Fibroblast of skin of abdomen (primary cell): ENCODE measurements at regions not wholly inside any gene's neighbourhood (a gene's known extent, or its start where the extent isn't known, plus 50 kb on each side); places are given as distances from the start of the nearest gene placed in this dataset.

ENCODE experiments used
- DNase-seq: peaks from one replicate; pipeline ENCODE4 v3.0.0-alpha.2; 2013

DNA sequence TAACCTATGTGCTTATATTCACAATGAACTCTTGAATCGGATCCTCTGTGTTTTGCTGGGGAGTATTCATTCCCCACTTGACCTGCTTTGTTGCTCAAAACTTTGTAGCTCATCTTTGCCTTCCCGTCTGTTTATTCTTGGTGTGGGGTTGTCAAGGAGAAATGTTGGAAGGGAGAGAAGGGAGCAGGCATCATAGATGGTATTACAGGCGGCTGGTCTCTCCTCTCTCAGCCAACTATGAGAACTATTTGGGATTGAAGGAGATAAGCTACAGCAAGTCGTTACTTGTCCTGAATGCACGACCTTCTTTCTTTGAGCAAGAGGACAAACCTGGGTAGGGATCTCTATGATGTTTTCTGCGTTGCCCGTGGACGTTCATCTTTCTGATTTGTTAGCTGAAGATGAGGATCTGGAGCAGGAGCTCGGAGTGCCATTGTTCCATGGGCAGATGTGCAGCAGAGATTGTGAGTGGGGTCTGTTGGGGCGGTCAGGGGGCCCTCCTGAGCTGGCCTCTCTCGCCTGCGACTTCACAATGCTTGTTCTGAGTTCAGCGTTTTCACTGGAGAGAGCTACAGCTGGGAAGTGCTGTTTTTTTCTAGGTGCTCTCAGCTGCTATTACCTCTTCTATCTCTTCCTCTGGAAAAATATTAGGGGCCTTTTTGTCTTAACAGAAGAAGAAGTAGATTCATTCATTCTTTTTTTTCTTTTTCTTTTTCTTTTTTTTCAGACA, 126.9 kb upstream of the KLF6 start:
- no peak for DNase-seq

GRCh38 chr10:3911241-3911640, 126.2 kb upstream of the KLF6 start:
- DNase-seq: no peak

GRCh38 chr10:3909339-3909738, 124.3 kb upstream of the KLF6 start:
- DNase-seq: no peak

- no peak for DNase-seq
Measured at GRCh38 chr10:3908183-3908582, 123.2 kb upstream of the KLF6 start.

- DNase-seq: no peak
Measured at GRCh38 chr10:3907514-3907913, 122.5 kb upstream of the KLF6 start.

- no peak for DNase-seq
Measured at GRCh38 chr10:3906511-3907111, 121.6 kb upstream of the KLF6 start.

- no peak for DNase-seq
Measured at GRCh38 chr10:3904419-3904960, 119.5 kb upstream of the KLF6 start.

DNA sequence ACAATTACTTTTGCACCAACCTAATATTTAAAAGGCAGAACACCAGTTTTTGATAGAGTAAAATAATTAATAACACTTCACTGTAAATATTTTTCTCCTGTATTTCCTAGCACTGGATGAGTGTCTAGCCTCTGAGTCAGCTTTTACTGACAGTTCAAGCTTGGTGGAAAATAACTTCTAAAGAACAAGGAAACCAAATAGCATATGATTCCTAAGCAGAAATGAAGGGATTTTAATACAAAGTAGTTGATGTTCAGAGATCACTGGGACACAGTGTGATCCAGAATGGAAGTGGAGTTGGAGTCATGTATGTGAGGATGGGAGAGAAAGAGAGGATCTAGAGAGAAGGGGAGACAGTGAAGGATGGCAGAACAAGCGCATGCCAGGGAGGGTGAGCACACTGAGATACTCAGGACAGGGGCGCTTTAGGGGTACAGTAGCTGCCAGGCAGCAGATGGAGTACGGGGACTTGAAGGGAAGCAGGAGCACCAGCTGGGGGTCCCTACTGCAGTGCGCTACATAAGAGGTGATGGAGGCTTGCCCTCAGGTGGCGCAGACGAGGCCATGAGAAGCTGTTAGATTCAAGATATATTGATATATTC, 117.9 kb upstream of the KLF6 start:
- peak; percentile 71 for DNase-seq

DNA sequence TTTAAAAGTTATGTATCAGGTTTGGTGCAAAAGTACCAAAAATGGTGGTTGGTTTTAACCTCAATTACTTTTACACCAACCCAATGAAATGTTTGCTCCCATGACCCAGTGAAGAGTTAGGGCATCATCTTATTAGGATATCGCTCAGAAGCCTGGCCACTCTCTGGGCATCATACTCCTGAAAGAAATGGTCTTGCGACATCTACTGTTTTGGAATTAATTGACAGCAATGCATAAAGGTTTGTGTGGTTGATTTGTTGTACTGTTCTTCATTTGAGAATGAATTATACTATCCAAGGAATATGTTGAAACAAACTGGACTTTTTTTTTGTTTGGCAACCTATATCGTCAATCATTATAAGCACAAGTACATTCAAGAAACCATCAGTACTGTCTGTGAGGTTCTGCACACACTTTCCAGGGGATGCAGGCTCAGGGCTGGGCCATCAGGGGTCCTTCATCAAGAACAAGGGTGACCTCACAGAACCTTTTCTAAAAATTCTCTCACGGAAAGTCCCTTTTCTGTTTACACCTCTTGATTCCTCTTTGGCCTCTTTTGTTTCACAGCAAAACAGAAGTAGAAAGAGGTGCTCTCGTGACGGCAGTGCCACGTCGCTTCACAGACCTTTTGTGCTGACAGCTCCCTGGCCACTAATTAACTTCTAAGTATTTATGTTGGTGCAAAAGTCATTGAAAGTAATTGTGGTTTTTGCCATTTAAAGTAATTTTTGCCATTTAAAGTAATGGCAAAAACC, 117.2 kb upstream of the KLF6 start:
- peak; percentile 59 for DNase-seq

DNA sequence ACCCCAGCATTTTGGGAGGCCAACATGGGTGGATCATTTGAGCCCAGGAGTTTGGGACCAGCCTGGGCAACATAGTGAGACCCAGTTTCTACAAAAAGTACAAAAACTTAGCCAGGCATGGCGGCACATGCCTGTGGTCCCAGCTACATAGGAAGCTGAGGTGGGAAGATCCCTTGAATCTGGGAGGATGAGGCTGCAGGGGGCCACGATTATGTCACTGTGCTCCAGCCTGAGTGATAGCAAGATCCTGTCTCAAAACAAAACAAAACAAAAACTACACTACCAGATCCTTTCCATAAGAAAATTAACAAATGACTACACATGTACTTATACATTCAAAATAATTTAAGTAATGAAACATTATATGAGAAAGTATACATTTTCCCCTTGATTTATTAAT, 116.4 kb upstream of the KLF6 start:
- no peak for DNase-seq

DNA sequence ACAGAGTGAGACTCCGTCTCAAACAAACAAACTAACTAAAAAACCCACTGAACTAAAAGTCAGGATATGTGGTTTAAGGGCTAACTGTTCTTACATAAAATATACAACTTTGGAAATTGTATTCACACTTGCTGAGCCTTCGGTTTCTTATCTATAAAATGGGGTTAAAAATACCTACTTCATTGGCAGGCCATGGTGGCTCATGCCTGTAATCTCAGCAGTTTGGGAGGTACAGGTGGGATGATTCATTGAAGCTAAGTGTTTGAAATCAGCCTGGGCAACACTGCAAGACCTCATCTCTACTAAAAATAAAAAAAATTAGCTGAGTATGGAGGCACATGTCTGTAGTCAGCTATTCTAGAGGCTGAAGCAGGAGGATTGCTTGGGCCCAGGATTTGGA, 115.4 kb upstream of the KLF6 start:
- no peak for DNase-seq

DNA sequence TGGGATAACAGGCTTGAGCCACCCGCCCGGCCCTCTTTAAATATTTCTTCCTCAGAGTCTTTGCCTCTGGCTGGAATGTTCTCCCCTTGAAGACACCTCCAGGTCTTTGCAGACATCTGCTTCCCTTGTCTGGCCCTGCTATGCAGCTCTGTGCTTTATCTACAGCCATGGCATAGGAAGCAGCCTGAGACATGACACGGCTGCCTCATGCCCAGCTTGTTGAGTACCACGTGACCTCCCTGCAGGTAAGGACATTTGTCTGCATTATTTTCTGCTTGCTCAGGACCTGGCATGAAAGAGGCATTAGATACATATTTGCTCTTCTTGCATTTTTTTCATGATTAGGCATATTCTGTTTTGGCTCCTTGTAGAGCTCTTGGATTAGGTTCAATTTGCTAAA, 113.8 kb upstream of the KLF6 start:
- DNase-seq: no peak

- peak; percentile 60 for DNase-seq
Measured at GRCh38 chr10:3897156-3897555, 112.1 kb upstream of the KLF6 start.

DNA sequence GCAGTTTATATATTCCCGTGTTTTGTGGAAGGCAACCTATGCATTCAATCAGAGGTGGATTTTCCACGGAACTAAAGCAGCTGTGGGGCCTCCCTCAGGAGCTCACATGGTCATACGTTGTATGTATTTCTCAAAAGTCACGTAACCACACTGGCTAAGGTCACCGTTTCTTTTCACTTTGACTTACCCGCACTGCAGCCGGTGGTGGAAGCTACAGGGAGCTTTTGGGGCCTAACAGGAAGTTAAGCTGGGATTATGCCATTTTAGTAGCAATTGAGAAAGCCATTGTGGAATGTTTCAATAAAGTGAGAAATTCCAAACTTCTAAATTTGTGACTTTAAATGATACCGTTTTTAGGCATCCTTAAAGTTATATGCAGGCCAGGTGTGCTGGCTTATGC, 111.2 kb upstream of the KLF6 start:
- DNase-seq: no peak

DNA sequence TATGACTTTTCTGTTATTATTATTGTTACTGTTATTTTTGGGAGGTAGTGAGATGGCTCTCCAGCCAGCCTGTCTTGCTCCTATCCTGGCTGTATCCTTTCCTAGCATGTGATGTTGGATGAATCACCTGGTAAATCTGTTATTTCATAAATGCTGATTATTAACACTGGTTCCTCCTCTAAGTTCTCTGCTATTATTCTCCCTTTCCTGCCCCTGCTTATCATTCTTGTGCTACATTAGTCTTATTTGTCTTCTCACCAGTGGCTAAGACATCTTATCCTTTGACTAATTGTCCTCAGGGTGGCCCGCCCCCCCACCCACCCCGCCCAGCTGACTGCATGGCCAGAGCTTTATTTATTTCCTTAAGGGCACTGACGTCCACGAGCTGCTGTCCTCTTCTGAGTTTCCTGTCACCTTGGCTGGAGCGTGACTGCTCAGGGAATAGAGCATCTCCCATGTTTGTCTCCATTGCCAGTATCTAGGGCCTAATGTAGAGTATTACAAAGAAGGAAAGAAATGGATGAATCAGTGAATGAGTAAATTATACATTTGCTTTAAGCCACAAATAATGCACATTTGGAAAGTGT, 110.1 kb upstream of the KLF6 start:
- no peak for DNase-seq

DNA sequence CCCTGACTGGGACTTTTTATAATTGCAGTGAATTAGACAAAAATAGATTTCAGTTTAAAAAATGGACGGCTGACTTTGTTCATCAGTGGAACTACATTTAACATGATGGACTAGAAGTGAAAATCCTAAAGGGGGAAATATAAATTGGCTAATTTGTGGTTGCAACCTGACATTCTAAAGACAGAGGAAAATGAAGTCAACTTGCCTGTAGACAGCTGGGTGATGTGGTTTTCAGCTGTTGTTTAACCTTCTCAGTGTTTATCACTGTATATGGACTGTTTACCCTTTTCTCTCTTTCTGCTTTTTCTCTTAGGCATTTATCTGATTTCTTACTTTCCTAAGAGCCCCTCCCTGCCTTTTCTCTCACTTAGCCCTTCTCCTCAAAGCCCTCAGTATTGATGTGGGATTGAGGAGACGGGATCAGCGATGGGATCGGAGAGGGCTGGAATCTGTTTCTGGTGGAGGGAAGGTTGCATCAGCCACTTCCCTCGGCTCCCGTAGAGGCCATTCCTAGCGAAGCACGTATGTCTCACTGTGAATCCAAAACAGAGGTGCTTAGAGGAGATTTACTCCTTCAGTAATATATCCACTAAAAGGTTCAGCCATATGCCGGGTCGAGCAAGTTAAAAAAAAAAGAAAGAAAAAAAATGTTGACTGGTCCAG, 109.0 kb upstream of the KLF6 start:
- no peak for DNase-seq

DNA sequence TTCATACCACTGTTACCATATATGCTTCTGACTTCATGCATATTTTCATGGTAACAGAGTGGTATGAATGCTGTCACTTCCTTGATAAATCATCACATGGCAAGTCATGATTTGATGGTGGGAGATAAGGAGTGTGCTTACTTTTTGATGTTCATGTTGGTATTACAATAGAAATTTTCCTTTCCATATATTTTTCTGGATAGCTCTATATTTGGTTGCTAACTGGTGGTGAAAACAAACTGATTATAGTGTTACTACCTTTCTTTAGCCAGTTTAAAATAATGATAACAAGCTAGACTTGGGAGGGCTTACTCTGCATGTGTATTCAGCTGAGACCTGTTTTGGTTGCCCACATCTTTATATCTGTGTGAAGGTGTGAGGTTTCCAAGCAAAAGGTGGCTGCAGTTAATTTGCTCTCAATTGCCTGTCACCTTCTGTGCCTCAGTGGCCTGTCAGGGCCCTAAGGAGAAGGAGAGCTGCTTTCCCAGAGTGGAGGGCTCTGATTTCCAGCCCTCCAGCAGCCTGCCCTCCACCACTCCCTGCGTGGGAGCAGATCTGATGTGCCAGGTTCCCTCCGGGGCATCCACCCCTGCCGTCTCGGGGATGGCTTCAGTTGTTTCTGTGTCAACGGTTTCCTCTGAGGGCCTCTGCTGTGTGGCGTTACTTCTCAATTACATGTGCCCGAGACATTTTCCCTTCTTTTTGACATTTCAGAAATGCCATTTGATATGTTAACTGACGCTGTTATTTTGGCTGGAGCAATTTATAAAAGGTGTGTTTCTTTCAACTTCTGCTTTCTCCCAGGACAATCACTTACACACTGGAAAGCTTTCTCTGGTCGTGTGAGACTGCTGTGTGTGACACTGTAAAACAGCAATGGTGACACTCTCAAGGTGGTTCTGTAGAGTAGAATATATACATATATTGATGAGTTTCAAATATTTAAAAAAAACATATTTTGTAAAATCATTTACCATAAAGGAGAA, 107.7 kb upstream of the KLF6 start:
- DNase-seq: peak; percentile 48

- no peak for DNase-seq
Measured at GRCh38 chr10:3891396-3891795, 106.4 kb upstream of the KLF6 start.

DNA sequence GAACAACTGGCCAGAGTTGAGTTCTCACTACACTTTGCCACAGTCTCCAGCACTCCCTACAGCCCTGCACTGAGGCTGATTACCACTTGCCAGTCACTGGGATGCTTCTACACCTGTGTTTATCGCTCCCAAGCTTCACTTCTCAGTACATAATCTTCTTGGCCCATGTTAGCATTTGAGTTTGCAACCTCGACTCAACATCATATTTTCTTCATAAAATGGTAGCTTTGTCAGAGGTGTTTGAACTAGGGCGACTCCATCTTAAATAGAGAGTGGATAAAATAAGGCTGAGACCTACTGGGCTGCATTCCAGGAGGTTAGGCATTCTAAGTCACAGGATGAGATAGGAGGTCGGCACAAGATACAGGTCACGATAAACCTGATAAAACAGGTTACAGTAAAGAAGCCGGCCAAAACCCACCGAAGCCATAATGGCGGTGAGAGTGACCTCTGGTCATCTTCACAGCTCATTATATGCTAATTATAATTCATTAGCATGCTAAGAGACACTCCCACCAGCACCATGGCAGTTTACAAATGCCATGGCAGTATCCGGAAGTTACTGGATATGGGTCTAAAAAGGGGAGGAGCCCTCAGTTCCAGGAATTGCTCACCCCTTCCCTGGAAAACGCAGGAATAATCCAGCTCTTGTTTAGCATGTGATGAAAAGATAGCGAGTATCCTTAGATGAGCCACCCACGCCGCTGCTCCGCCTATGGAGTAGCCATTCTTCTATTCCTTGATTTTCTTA, 105.8 kb upstream of the KLF6 start:
- DNase-seq: no peak

DNA sequence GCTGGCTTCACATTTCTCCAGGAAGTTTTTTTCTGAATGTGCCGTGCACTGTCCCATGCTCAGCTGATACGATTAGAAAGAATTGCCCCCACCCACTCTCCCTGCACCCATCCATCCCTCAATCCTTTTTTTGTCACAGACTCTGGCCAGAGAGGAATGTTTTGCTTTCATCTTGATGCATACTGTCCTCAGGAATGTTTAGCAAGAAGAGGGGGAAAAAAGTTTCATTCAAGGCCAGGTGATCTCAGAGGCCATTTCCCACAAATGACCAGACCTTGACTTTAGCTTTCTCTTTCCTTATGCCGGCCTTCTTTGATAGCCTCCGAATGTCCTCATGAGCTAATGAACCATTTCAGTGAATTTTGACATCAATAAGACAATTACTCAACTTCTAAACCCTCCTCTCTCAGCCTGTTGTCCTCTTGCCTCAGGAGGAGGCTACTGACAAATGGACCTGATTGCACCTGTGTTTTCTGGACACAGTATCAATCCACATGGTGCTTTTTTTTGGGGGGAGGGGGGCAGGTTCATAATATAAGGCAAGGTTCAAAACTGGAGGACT, 105.0 kb upstream of the KLF6 start:
- peak; percentile 71 for DNase-seq
